ENCODE measurements at regions not wholly inside any gene's neighbourhood (a gene's known extent, or its start where the extent isn't known, plus 50 kb on each side); places are given as distances from the start of the nearest gene placed in this dataset.

DNA sequence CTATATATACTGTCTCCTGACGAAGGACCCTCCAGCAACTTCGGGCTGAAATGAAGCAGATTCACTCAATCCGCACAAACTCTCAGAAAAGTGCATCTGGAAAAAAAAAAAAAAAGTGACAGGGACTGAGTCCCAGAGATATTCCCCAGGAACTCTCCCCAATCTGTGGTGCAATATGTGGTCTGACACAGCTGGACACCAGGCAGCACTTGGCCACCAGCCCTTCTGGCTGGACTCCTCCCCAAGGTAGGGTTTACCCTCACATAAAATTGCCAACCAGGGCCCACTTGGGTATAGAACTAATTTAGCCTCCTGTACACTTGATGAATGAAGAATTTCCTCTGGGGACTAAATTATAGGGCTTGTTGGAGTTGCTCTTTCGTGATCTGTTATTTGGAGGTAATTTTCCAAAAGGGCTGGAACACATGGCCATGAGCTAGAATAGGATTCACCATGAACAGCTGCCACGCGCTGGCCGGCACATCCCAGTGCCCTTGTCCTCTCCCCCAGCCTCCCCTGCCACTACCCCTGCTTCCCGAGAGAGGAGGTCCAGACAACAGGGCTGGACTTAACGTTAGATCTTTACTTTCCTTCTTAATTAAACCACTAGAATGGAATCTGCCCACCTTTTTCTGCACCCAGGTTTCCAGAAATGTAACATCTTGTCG is 379.2 kb downstream of the BMP2 start:
- TF ChIP-seq, protein P1, sequence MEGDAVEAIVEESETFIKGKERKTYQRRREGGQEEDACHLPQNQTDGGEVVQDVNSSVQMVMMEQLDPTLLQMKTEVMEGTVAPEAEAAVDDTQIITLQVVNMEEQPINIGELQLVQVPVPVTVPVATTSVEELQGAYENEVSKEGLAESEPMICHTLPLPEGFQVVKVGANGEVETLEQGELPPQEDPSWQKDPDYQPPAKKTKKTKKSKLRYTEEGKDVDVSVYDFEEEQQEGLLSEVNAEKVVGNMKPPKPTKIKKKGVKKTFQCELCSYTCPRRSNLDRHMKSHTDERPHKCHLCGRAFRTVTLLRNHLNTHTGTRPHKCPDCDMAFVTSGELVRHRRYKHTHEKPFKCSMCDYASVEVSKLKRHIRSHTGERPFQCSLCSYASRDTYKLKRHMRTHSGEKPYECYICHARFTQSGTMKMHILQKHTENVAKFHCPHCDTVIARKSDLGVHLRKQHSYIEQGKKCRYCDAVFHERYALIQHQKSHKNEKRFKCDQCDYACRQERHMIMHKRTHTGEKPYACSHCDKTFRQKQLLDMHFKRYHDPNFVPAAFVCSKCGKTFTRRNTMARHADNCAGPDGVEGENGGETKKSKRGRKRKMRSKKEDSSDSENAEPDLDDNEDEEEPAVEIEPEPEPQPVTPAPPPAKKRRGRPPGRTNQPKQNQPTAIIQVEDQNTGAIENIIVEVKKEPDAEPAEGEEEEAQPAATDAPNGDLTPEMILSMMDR (conservative IDR thresholded peaks at IDR 0.05; ENCODE audit: low read length), result no peak
- no peak for TF ChIP-seq EZH2phosphoT487 (IDR thresholded peaks at IDR 0.05; ENCODE audit: borderline replicate concordance)
